IMR-90 (cell line): ENCODE measurements at regions not wholly inside any gene's neighbourhood (a gene's known extent, or its start where the extent isn't known, plus 50 kb on each side); places are given as distances from the start of the nearest gene placed in this dataset.

ENCODE experiments used
- ATAC-seq: fragments of 200-7000 bp; cut with Tn5 transposase; 2 replicates; pipeline ENCODE4 v1.9.1; 2020; ENCODE audit warnings: low read depth, mild to moderate bottlenecking, moderate library complexity
- BruUV-seq: library from RNA; stranded (reverse); fragments of 400-500 nt; replicated peaks from 2 replicates; lab custom pipeline; 2021; lab: Mats Ljungman, UMichigan
- CTCF ChIA-PET: fragments of 300-600 bp; formaldehyde crosslinking; extraction: SDS; loops from one replicate; lab custom pipeline; 2021; ENCODE audit warnings: antibody characterized with exemption; lab: Yijun Ruan, JAX
- POLR2A ChIA-PET: fragments of 300-600 bp; sonication (Branson Sonifier 250); formaldehyde crosslinking; loops from one replicate; lab custom pipeline; 2022; ENCODE audit warnings: antibody characterized with exemption; ENCODE audit not compliant: unreplicated experiment; lab: Charles Lee
- DNase-seq: peaks from one replicate; pipeline ENCODE4 v3.0.0; 2013
- H2AFZ ChIP-seq: replicated peaks from 2 replicates; pipeline ENCODE3; 2013; ENCODE audit warnings: low read length, mild to moderate bottlenecking; ENCODE audit not compliant: poor library complexity
- H2AK5ac ChIP-seq: 2 replicates; pipeline ENCODE4 v1.6.1; 2013; ENCODE audit warnings: low read depth, low read length, inconsistent platforms
- H2AK9ac ChIP-seq: replicated peaks from 2 replicates; pipeline ENCODE3; 2013; ENCODE audit warnings: mild to moderate bottlenecking, low read depth, low read length, moderate library complexity; ENCODE audit not compliant: poor library complexity
- H2BK120ac ChIP-seq: 2 replicates; pipeline ENCODE4 v1.6.1; 2013; ENCODE audit warnings: low read depth, low read length, inconsistent platforms
- H2BK15ac ChIP-seq: 3 replicates; pipeline ENCODE4 v1.6.1; 2013; ENCODE audit warnings: low read depth, low read length, inconsistent platforms
- H2BK20ac ChIP-seq: 2 replicates; pipeline ENCODE4 v1.6.1; 2013; ENCODE audit warnings: low read depth, mild to moderate bottlenecking, inconsistent platforms, low read length, moderate library complexity
- H2BK5ac ChIP-seq: 2 replicates; pipeline ENCODE4 v1.6.1; 2013; ENCODE audit warnings: mild to moderate bottlenecking, low read depth, low read length, inconsistent platforms; ENCODE audit not compliant: poor library complexity, severe bottlenecking
- H3K14ac ChIP-seq: replicated peaks from 2 replicates; pipeline ENCODE4 v1.6.1; 2013; ENCODE audit warnings: low read depth, low read length, inconsistent platforms
- H3K18ac ChIP-seq: 2 replicates; pipeline ENCODE4 v1.6.1; 2013; ENCODE audit warnings: low read depth, low read length, control low read depth
- H3K23ac ChIP-seq: 2 replicates; pipeline ENCODE4 v1.6.1; 2013; ENCODE audit warnings: low read depth, low read length, inconsistent platforms
- H3K27ac ChIP-seq: 2 replicates; pipeline ENCODE4 v1.5.1; 2013; ENCODE audit warnings: mild to moderate bottlenecking, control low read depth, low read length; ENCODE audit not compliant: insufficient read depth
- H3K27me3 ChIP-seq: 2 replicates; pipeline ENCODE4 v1.6.1; 2013; ENCODE audit warnings: low read length; ENCODE audit not compliant: control insufficient read depth, insufficient read depth
- H3K36me3 ChIP-seq: 2 replicates; pipeline ENCODE4 v1.6.1; 2013; ENCODE audit warnings: low read length, mixed read lengths; ENCODE audit not compliant: control insufficient read depth, insufficient read depth
- H3K4ac ChIP-seq: 2 replicates; pipeline ENCODE4 v1.6.1; 2013; ENCODE audit warnings: low read depth, low read length, inconsistent platforms
- H3K4me1 ChIP-seq: 2 replicates; pipeline ENCODE4 v1.6.1; 2013; ENCODE audit warnings: low read length, mixed read lengths; ENCODE audit not compliant: control insufficient read depth, insufficient read depth
- H3K4me2 ChIP-seq: 2 replicates; pipeline ENCODE4 v1.6.1; 2013; ENCODE audit warnings: low read depth, mild to moderate bottlenecking, control low read depth, low read length, moderate library complexity
- H3K4me3 ChIP-seq: 2 replicates; pipeline ENCODE4 v1.5.1; 2013; ENCODE audit warnings: low read depth, mild to moderate bottlenecking, control low read depth, low read length, moderate library complexity; ENCODE audit not compliant: insufficient read depth
- H3K56ac ChIP-seq: 2 replicates; pipeline ENCODE4 v1.6.1; 2013; ENCODE audit warnings: low read length, inconsistent platforms; ENCODE audit not compliant: insufficient read depth; ENCODE audit errors: extremely low read depth
- H3K79me1 ChIP-seq, 2 experiments: 2 replicates each; pipeline ENCODE4 v1.6.1; 2013; ENCODE audit warnings: low read length in 2 of 2, inconsistent platforms in 1 of 2, low read depth in 1 of 2
- H3K9ac ChIP-seq: 2 replicates; pipeline ENCODE4 v1.6.1; 2013; ENCODE audit warnings: low read depth, low read length, control low read depth
- H3K9me1 ChIP-seq: 2 replicates; pipeline ENCODE4 v1.6.1; 2013; ENCODE audit warnings: low read length, inconsistent platforms; ENCODE audit not compliant: insufficient read depth
- H3K9me3 ChIP-seq: 2 replicates; pipeline ENCODE4 v1.6.1; 2013; ENCODE audit warnings: low read length; ENCODE audit not compliant: control insufficient read depth, insufficient read depth
- H4K20me1 ChIP-seq: 2 replicates; pipeline ENCODE4 v1.6.1; 2013; ENCODE audit warnings: low read length, inconsistent platforms; ENCODE audit not compliant: insufficient read depth
- H4K5ac ChIP-seq: 2 replicates; pipeline ENCODE4 v1.6.1; 2013; ENCODE audit warnings: mild to moderate bottlenecking, low read depth, low read length, control low read depth
- H4K8ac ChIP-seq, 2 experiments: 2 replicates each; pipeline ENCODE4 v1.6.1; 2013; ENCODE audit warnings: low read depth in 2 of 2, low read length in 2 of 2, control low read depth in 1 of 2, inconsistent platforms in 1 of 2
- H4K91ac ChIP-seq: 2 replicates; pipeline ENCODE4 v1.6.1; 2013; ENCODE audit warnings: low read depth, low read length, inconsistent platforms; ENCODE audit not compliant: insufficient read depth
- BHLHE40 ChIP-seq: fragments of 150-350 bp; IDR thresholded peaks from 2 replicates; pipeline ENCODE4 v1.6.1; 2016; ENCODE audit warnings: mild to moderate bottlenecking, low read depth, low read length
- CEBPB ChIP-seq: IDR thresholded peaks from 2 replicates; pipeline ENCODE4 v1.6.1; 2012; ENCODE audit warnings: low read depth, low read length, improper control_type of control experiment
- CHD1 ChIP-seq: IDR thresholded peaks from 2 replicates; pipeline ENCODE4 v1.6.1; 2012; ENCODE audit warnings: low read depth, low read length, improper control_type of control experiment
- FOS ChIP-seq: fragments of 150-350 bp; IDR thresholded peaks from 2 replicates; pipeline ENCODE4 v1.6.1; 2016; ENCODE audit warnings: low read depth, low read length
- MAFK ChIP-seq: IDR thresholded peaks from 2 replicates; pipeline ENCODE4 v1.6.1; 2012; ENCODE audit warnings: low read depth, low read length, improper control_type of control experiment
- MAZ ChIP-seq: IDR thresholded peaks from 2 replicates; pipeline ENCODE4 v1.6.1; 2012; ENCODE audit warnings: low read depth, mild to moderate bottlenecking, low read length, improper control_type of control experiment, moderate library complexity, borderline replicate concordance
- MXI1 ChIP-seq: IDR thresholded peaks from 2 replicates; pipeline ENCODE4 v1.6.1; 2012; ENCODE audit warnings: low read depth, mild to moderate bottlenecking, low read length, moderate library complexity, borderline replicate concordance
- POLR2A ChIP-seq: IDR thresholded peaks from 2 replicates; pipeline ENCODE4 v1.6.1; 2012; ENCODE audit warnings: mild to moderate bottlenecking, low read depth, low read length
- RCOR1 ChIP-seq: IDR thresholded peaks from 2 replicates; pipeline ENCODE4 v1.6.1; 2012; ENCODE audit warnings: mild to moderate bottlenecking, low read length, improper control_type of control experiment; ENCODE audit not compliant: insufficient replicate concordance
- WGBS, 2 experiments: methylation state at CpG; one replicate each; pipeline versions ENCODE4 v1.1.5 to v1.1.7; 2013; ENCODE audit warnings: missing lambda C conversion rate in 2 of 2; ENCODE audit not compliant: insufficient read length in 1 of 2; ENCODE audit errors: extremely low coverage in 2 of 2; 5-methylcytosine and 5-hydroxymethylcytosine counted together
- dilution Hi-C: fragments of 300-500 bp; cut with HindIII; formaldehyde crosslinking; loops from one replicate; pipeline ENCODE4 v1.14.3; 2018; ENCODE audit warnings: low sequenced_read_pairs; ENCODE audit not compliant: unreplicated experiment
- in situ Hi-C: fragments of 300-500 bp; cut with MboI; formaldehyde crosslinking; loops from 3 replicates; pipeline ENCODE4 v1.14.3; 2019; ENCODE audit warnings: low sequenced_read_pairs, inconsistent platforms, mixed read lengths
- intact Hi-C: fragments of 100-400 bp; cut with micrococcal nuclease; formaldehyde crosslinking; loops from 2 replicates; pipeline ENCODE4 v1.10.0; 2022
- TF ChIP-seq, protein P1 (sequence below): fragments of 150-350 bp; IDR thresholded peaks from 2 replicates; pipeline ENCODE4 v1.6.1; 2017; ENCODE audit warnings: mild to moderate bottlenecking, antibody characterized with exemption, low read length, low read depth
- TF ChIP-seq, protein P2 (sequence below): conservative IDR thresholded peaks from 2 replicates; pipeline ENCODE4 v1.5.1; 2012; ENCODE audit warnings: mild to moderate bottlenecking, low read depth, low read length, improper control_type of control experiment

DNA sequence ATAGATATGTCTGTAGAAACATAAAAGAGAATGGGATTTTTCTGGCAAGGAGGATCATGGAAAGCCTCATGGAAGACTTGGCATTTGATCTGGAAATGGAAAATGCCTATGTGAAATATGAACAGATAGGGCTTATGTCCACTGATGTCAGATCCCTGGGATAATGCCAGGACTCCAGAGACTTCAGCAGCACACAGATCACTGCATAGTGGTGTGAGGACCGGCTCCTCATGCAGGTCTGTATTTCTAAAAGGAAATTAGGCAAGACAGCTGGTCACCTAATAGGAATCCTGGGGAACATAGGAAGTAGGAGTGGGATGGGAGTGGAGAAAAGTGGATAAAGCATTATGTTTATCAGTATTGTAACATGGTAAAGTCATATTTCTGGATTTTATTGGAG is 56.8 kb upstream of the IPO9 start:
- Histone ChIP-seq H4K8ac (no peak overlapping the region), H3K56ac (no peak overlapping the region), H2BK20ac (no peak overlapping the region), H3K9me3 (peaks cover 2% of the 10 kb centered on the region; the same call in 1 of the 2 replicates), H3K4me2 (no peak overlapping the region), H3K79me1 (peaks cover 33 to 81% of the 10 kb centered on the region in 2 experiments), H3K4me3 (no peak overlapping the region), H2BK15ac (no peak overlapping the region), H4K20me1 (peaks cover 36% of the 10 kb centered on the region; the same call in 1 of the 2 replicates), H3K4ac (no peak overlapping the region), H2AK9ac (no peak overlapping the region), H2AK5ac (no peak overlapping the region), H3K36me3 (no peaks in the 10 kb centered on the region), H3K4me1 (peaks cover 16% of the 10 kb centered on the region), H2BK120ac (no peak overlapping the region), H3K9me1 (peaks cover 12% of the 10 kb centered on the region), H3K27me3 (no peaks in the 10 kb centered on the region), H3K18ac (peak overlapping the region; percentile 13; the same call in 1 of the 2 replicates), H3K23ac (no peak overlapping the region), H2AFZ (no peak overlapping the region), H4K91ac (no peak overlapping the region), H3K9ac (no peak overlapping the region), H3K14ac (no peak overlapping the region), H4K5ac (no peak overlapping the region), H2BK5ac (peak overlapping the region; percentile 42), H3K27ac (no peak overlapping the region)
- intact Hi-C loops (no loop called here), dilution Hi-C loops (no loop called here), in situ Hi-C loops (no loop called here)
- CTCF ChIA-PET = no interaction called here
- DNase-seq (no peak), ATAC-seq (no peak)
- POLR2A ChIA-PET = no interaction called here
- no CpG with 5 or more reads among the region's 1 CpG for WGBS, 2 experiments
- no TSS peak for BruUV-seq
- TF ChIP-seq, protein P1, sequence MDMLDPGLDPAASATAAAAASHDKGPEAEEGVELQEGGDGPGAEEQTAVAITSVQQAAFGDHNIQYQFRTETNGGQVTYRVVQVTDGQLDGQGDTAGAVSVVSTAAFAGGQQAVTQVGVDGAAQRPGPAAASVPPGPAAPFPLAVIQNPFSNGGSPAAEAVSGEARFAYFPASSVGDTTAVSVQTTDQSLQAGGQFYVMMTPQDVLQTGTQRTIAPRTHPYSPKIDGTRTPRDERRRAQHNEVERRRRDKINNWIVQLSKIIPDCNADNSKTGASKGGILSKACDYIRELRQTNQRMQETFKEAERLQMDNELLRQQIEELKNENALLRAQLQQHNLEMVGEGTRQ = no peak
- TF ChIP-seq FOS (no peak), RCOR1 (no peak), MAFK (no peak), MXI1 (no peak), BHLHE40 (no peak), CEBPB (no peak), CHD1 (no peak), POLR2A (no peak), MAZ (no peak)
- TF ChIP-seq, protein P2, sequence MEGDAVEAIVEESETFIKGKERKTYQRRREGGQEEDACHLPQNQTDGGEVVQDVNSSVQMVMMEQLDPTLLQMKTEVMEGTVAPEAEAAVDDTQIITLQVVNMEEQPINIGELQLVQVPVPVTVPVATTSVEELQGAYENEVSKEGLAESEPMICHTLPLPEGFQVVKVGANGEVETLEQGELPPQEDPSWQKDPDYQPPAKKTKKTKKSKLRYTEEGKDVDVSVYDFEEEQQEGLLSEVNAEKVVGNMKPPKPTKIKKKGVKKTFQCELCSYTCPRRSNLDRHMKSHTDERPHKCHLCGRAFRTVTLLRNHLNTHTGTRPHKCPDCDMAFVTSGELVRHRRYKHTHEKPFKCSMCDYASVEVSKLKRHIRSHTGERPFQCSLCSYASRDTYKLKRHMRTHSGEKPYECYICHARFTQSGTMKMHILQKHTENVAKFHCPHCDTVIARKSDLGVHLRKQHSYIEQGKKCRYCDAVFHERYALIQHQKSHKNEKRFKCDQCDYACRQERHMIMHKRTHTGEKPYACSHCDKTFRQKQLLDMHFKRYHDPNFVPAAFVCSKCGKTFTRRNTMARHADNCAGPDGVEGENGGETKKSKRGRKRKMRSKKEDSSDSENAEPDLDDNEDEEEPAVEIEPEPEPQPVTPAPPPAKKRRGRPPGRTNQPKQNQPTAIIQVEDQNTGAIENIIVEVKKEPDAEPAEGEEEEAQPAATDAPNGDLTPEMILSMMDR = no peak
